Epidermal melanocyte (primary cell): ENCODE measurements at regions not wholly inside any gene's neighbourhood (a gene's known extent, or its start where the extent isn't known, plus 50 kb on each side); places are given as distances from the start of the nearest gene placed in this dataset.
"Not testable (repeated sequence)": the region's sequence is repeated elsewhere in the genome, so short reads cannot be mapped to it uniquely, and the experiment has no call there.

Source experiments
- DNase-seq: peaks from one replicate; pipeline ENCODE4 v3.0.0; 2011; ENCODE audit warnings: low spot score; ENCODE audit not compliant: insufficient read length

GRCh38 chr19:30228835-30229524 is 143.2 kb upstream of the ZNF536 start:
- no peak for DNase-seq

GRCh38 chr19:30229525-30230174 is 142.5 kb upstream of the ZNF536 start:
- no peak for DNase-seq

GRCh38 chr19:30231408-30232318 is 140.5 kb upstream of the ZNF536 start:
- no peak for DNase-seq

- no peak for DNase-seq
These were observed 138.8 kb upstream of the ZNF536 start for GRCh38 chr19:30233375-30233774.

DNA sequence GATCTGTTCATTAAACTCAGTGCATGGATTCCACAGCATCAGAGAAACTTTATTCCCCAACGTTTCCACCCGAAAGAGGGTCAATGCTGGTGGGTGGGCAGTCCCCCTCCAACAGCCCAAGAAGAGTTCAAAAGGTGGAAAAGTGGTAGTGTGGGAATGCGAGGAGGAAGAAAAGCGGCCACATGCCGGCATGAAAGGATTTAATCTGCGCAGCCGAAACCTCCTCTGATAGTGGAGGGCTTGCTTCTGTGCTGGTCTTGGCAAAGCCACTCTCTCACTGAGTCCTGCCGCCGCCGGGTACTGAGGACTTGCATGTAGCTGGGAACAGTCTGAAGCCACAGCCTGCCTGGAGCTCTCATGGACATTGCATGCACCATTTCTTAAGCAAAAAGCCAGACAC is 136.2 kb upstream of the ZNF536 start:
- no peak for DNase-seq

GRCh38 chr19:30236587-30236986 is 135.6 kb upstream of the ZNF536 start:
- DNase-seq, result no peak

- DNase-seq, result no peak
These were observed 135.0 kb upstream of the ZNF536 start for GRCh38 chr19:30237140-30237539.

- no peak for DNase-seq
These were observed 131.1 kb upstream of the ZNF536 start for GRCh38 chr19:30240904-30241695.

DNA sequence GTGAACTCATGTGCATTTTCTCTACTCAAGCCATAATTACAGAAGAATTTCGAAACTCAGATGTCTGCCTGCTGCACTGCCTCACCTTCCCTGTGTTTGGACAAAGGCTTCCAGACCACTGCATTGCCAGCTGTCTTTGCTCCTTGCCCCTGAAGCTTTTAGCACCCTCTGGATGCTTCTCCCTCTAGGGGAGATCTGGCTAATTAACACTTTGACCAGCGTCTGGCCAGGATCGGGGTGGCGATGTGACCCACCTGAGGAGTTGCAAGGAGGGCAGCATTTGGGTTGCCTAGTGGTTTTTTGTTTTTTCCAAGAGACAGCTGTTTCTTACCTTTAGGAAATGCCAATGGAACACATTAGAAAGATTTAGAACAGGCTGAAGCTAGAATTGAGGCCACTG is 127.7 kb upstream of the ZNF536 start:
- no peak for DNase-seq

GRCh38 chr19:30245401-30246039 is 126.7 kb upstream of the ZNF536 start:
- no peak for DNase-seq

DNA sequence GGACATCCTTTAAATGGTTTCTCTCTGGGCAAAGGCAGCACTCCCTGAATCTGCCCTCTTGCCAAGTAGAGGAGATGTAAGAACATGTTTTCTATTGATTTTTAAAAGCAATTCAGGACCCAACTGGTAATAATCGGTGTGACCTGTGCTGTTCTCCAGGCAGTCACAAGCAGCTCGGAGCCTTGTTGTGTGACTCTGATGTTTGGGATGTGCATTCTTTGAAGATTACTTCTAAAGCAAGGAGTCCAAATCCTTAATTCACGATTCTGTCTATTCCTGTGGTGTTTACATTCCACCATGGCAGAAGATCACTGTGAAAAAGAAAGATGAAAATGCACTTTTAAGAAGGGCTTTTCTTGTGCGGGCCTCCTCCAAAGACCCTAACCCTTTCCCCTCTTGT is 122.3 kb upstream of the ZNF536 start:
- DNase-seq, result no peak

DNA sequence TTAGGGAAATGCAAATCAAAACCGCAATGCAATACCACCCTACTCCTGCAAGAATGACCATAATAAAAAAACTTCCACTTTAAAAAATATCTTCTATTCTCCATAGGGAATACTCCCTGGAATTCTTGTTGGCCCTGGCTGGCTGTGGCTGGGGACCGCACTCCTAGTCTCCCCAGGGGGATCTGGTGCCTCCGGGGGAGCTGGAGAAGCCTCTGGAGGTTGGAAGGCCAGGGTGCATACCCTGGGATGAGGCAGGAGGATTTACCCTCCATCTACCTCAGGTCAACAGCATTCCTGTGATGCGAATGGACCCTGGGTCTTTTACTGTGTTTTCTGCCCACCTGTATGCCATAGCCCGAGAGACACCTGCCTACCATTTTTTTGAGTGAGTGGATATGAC is 120.0 kb upstream of the ZNF536 start:
- DNase-seq, result no peak

DNA sequence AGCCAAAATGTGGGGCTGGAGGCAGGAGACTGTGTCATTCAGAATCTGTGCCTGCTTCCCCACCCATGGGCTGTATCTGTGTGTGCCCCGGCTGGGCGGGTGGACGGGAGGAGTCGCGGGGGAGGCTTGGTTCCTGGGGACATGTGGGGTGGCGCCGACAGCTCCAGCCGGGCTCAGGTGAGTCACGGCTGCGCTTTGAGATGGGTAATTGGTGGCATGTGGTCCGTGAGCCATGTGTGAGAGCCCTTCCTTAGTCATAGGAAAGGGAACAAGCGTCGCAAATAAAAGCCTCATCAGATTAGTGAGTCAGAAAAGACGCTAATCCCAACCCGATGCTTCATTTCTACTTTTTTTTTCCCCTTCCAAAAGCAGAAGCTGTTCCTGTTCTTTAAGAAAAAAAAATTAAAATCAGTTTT is 118.6 kb upstream of the ZNF536 start:
- DNase-seq, result no peak

DNA sequence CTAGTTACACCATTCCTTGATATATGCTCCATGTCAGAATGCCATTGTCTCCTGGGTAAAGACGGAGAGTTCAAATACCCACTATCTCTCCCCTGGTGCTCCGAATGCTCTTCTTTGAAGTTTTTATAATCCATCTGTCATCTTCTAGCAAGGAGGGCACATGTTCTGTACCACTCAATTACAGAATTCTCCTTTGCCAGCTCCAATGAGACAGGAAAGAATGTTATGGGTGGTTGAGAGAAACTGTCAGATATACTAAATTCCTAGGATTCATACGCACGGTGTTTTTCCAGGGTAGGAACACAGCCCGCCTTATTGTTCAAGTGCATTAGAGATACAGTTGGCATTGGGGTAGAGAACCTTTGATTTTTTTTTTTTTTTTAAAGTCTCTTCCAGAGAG is 118.0 kb upstream of the ZNF536 start:
- no peak for DNase-seq

GRCh38 chr19:30254789-30255188 is 117.4 kb upstream of the ZNF536 start:
- no peak for DNase-seq

GRCh38 chr19:30255791-30256495 is 116.2 kb upstream of the ZNF536 start:
- DNase-seq, result no peak

- no peak for DNase-seq
These were observed 115.7 kb upstream of the ZNF536 start for GRCh38 chr19:30256496-30256850.

GRCh38 chr19:30263830-30264381 is 108.3 kb upstream of the ZNF536 start:
- no peak for DNase-seq

DNA sequence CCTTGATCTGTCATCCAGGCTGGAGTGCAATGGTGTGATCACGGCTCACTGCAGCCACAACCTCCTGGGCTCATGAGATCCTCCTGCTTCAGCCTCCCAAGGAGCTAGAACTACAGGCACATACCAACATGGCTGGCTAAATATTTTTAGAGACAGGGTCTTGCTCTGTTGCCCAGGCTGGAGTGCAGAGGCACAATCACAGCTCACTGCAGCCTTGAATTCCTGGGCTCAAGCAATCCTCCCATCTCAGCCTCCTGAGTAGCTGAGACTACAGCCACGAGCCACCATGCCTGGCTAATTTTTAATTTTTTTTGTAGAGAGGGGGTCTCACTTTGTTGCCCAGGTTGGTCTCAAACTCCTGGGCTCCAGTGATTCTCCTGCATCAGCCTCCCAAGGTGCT is 106.3 kb upstream of the ZNF536 start:
- not testable (repeated sequence) for DNase-seq

DNA sequence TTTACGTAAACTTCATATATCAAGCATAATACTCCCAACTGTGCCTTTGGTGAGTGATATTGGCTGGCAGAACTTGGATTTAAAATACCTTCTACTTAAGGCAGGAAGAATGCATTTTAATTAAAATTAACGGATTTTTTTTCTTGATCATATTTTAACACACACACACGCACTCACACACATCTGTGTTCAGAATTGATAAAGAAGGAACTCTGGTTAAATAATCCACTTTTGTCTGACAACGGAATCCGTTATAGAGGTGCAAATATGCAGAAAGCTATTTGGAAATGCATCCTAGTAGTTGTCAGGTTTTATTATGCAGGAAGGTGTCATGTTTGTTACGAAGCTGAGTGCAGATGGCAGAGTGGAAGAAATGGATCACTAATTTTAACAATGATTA is 105.5 kb upstream of the ZNF536 start:
- no peak for DNase-seq
